Naive thymus-derived CD4-positive, alpha-beta T cell (primary cell): ENCODE measurements at regions not wholly inside any gene's neighbourhood (a gene's known extent, or its start where the extent isn't known, plus 50 kb on each side); places are given as distances from the start of the nearest gene placed in this dataset.

Experiments
- ATAC-seq: fragments of 150-1000 bp; cut with Tn5 transposase; 2 replicates; pipeline ENCODE4 v1.10.0; 2021; ENCODE audit warnings: mild to moderate bottlenecking, moderate library complexity
- CTCF ChIA-PET: fragments of 350-600 bp; sonication (Branson Sonifier 250); formaldehyde crosslinking; loops from one replicate; lab custom pipeline; 2021; ENCODE audit warnings: antibody characterized with exemption; lab: Charles Lee
- POLR2A ChIA-PET: fragments of 350-600 bp; sonication (Branson Sonifier 250); formaldehyde crosslinking; loops from one replicate; lab custom pipeline; 2021; ENCODE audit warnings: antibody characterized with exemption, inconsistent platforms; lab: Charles Lee
- DNase-seq, 9 donors: peaks; one replicate each; pipeline versions ENCODE4 v3.0.0 to v3.0.0-alpha.2; 2020 to 2022; ENCODE audit warnings: mixed read lengths in 1 of 9
- H3K27ac ChIP-seq: one replicate; pipeline ENCODE4 v1.7.0; 2013; ENCODE audit warnings: mild to moderate bottlenecking, low read depth, low read length, moderate library complexity
- H3K27me3 ChIP-seq, 2 donors: one replicate each; pipeline ENCODE4 v1.7.0; 2013; ENCODE audit warnings: low read length in 2 of 2, mild to moderate bottlenecking in 2 of 2, moderate library complexity in 2 of 2; ENCODE audit not compliant: control insufficient read depth in 2 of 2, insufficient read depth in 2 of 2
- H3K36me3 ChIP-seq, 3 experiments: 1 replicate in 2 of 3; 2 replicates in 1 of 3; pipeline ENCODE4 v1.7.0; 2013; ENCODE audit warnings: low read length in 3 of 3, mild to moderate bottlenecking in 3 of 3, moderate library complexity in 1 of 3; ENCODE audit not compliant: insufficient read depth in 3 of 3, control insufficient read depth in 2 of 3
- H3K4me1 ChIP-seq, 2 donors: one replicate each; pipeline ENCODE4 v1.7.0; 2013; ENCODE audit warnings: low read length in 2 of 2, mild to moderate bottlenecking in 2 of 2, moderate library complexity in 1 of 2; ENCODE audit not compliant: control insufficient read depth in 2 of 2, insufficient read depth in 2 of 2
- H3K4me3 ChIP-seq: 2 replicates; pipeline ENCODE4 v1.7.0; 2013; ENCODE audit warnings: mild to moderate bottlenecking, low read length
- H3K9me3 ChIP-seq, 3 experiments: 1 replicate in 2 of 3; 2 replicates in 1 of 3; pipeline ENCODE4 v1.7.0; 2013; ENCODE audit warnings: low read length in 3 of 3; ENCODE audit not compliant: control insufficient read depth in 2 of 3
- H3K27ac Mint-ChIP-seq, 9 donors: one replicate each; pipeline ENCODE4 v1.8.0; 2020 to 2022; ENCODE audit warnings: mixed read lengths in 9 of 9, mild to moderate bottlenecking in 8 of 9, moderate library complexity in 5 of 9, inconsistent platforms in 2 of 9
- H3K27me3 Mint-ChIP-seq, 5 donors: one replicate each; pipeline ENCODE4 v1.8.0; 2021 to 2022; ENCODE audit warnings: mixed read lengths in 5 of 5, mild to moderate bottlenecking in 1 of 5
- H3K36me3 Mint-ChIP-seq, 5 donors: one replicate each; pipeline ENCODE4 v1.8.0; 2020 to 2022; ENCODE audit warnings: mixed read lengths in 5 of 5, mild to moderate bottlenecking in 3 of 5, inconsistent platforms in 1 of 5
- H3K4me1 Mint-ChIP-seq, 7 donors: one replicate each; pipeline ENCODE4 v1.8.0; 2020 to 2022; ENCODE audit warnings: mixed read lengths in 7 of 7, mild to moderate bottlenecking in 3 of 7, inconsistent platforms in 1 of 7
- H3K4me3 Mint-ChIP-seq, 10 donors: one replicate each; pipeline ENCODE4 v1.8.0; 2020 to 2022; ENCODE audit warnings: mild to moderate bottlenecking in 10 of 10, mixed read lengths in 10 of 10, moderate library complexity in 6 of 10, inconsistent platforms in 2 of 10
- H3K9me3 Mint-ChIP-seq, 11 donors: one replicate each; pipeline ENCODE4 v1.8.0; 2020 to 2022; ENCODE audit warnings: mixed read lengths in 11 of 11, mild to moderate bottlenecking in 4 of 11, inconsistent platforms in 1 of 11, moderate library complexity in 1 of 11
- intact Hi-C, 2 donors: fragments of 100-400 bp; cut with micrococcal nuclease; formaldehyde crosslinking; loops; one replicate each; pipeline ENCODE4 v1.15.1; 2023

- CTCF ChIA-PET: no interaction called here
Observed at GRCh38 chrX:122046815-122047214, 999.4 kb downstream of the GLUD2 start.

DNA sequence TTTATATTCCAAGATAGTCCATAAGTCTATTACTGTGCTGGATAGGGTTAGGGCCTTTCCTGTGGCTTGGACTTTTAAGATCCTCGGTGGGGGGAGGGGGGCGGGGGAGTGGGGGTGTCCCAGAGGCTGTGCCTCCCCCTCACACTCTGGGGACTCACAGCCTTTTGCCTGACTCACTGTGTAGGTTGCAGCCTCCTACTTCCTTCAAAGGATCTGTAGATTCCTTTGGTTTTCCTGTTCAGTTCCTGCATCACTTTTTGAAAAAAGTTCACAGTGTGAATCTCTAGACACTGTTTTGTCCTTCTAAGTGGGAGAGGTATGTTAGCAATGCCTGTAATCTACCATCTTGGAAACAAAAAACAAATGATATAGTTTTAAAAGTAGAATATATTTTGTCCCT lies 999.9 kb downstream of the GLUD2 start:
- ATAC-seq (no peak), DNase-seq (no peak)
- Mint-ChIP-seq H3K4me3 (no peak overlapping the region), H3K4me1 (no peaks in the 10 kb centered on the region), H3K27me3 (no peaks in the 10 kb centered on the region), H3K36me3 (no peaks in the 10 kb centered on the region), H3K9me3 (peaks cover 0 to 7% (median 0%) of the 10 kb centered on the region in 11 donors), H3K27ac (no peak overlapping the region)
- POLR2A ChIA-PET: no interaction called here
- Histone ChIP-seq H3K9me3 (no peaks in the 10 kb centered on the region), H3K27ac (no peak overlapping the region), H3K27me3 (no peaks in the 10 kb centered on the region), H3K36me3 (no peaks in the 10 kb centered on the region), H3K4me1 (no peaks in the 10 kb centered on the region), H3K4me3 (no peak overlapping the region)
- intact Hi-C loops: no loop called here
- CTCF ChIA-PET: no interaction called here

More at GRCh38 chrX:122046815-122047214, 999.4 kb downstream of the GLUD2 start:
- ATAC-seq: no peak
- H3K27me3 ChIP-seq: no peaks in the 10 kb centered on the region
- no peaks in the 10 kb centered on the region for H3K36me3 Mint-ChIP-seq
- H3K36me3 ChIP-seq: no peaks in the 10 kb centered on the region
- H3K27ac Mint-ChIP-seq: no peak overlapping the region
- no peaks in the 10 kb centered on the region for H3K27me3 Mint-ChIP-seq
- intact Hi-C loops: no loop called here
- no peaks in the 10 kb centered on the region for H3K4me1 ChIP-seq
- DNase-seq: no peak
- peaks cover 0 to 7% (median 0%) of the 10 kb centered on the region in 11 donors for H3K9me3 Mint-ChIP-seq
- no peak overlapping the region for H3K4me3 Mint-ChIP-seq
- no peak overlapping the region for H3K27ac ChIP-seq
- POLR2A ChIA-PET: no interaction called here
- H3K4me3 ChIP-seq: no peak overlapping the region
- H3K9me3 ChIP-seq: no peaks in the 10 kb centered on the region
- no peaks in the 10 kb centered on the region for H3K4me1 Mint-ChIP-seq

DNA sequence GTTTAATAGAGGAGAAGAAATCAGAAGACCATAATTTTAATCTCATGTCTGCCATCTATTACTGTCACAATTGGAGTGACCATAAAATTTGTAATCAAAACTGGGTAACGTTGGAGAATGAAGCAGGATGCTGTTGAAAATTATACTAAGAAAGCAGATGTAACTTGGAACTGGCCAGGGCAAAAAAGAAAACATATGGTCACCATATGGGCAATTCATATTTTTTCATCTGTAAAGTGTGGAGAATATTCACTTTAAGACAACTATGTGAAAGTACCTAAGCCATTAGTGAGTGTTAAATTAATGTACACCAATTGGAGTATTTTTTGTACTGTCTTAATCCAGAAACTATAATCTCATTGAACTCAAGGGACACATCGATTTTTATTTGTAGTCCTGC lies 1008.0 kb downstream of the GLUD2 start:
- ChIA-PET CTCF (no interaction called here), POLR2A (no interaction called here)
- H3K36me3 Mint-ChIP-seq: no peaks in the 10 kb centered on the region
- Histone ChIP-seq H3K36me3 (no peaks in the 10 kb centered on the region), H3K4me1 (no peaks in the 10 kb centered on the region), H3K4me3 (no peak overlapping the region), H3K27me3 (no peaks in the 10 kb centered on the region), H3K9me3 (no peaks in the 10 kb centered on the region), H3K27ac (no peak overlapping the region)
- ATAC-seq (no peak), DNase-seq (no peak)
- no peaks in the 10 kb centered on the region for H3K4me1 Mint-ChIP-seq
- no peak overlapping the region for H3K4me3 Mint-ChIP-seq
- intact Hi-C loops: no loop called here
- no peak overlapping the region for H3K27ac Mint-ChIP-seq
- H3K9me3 Mint-ChIP-seq: no peaks in the 10 kb centered on the region
- H3K27me3 Mint-ChIP-seq: no peaks in the 10 kb centered on the region

DNA sequence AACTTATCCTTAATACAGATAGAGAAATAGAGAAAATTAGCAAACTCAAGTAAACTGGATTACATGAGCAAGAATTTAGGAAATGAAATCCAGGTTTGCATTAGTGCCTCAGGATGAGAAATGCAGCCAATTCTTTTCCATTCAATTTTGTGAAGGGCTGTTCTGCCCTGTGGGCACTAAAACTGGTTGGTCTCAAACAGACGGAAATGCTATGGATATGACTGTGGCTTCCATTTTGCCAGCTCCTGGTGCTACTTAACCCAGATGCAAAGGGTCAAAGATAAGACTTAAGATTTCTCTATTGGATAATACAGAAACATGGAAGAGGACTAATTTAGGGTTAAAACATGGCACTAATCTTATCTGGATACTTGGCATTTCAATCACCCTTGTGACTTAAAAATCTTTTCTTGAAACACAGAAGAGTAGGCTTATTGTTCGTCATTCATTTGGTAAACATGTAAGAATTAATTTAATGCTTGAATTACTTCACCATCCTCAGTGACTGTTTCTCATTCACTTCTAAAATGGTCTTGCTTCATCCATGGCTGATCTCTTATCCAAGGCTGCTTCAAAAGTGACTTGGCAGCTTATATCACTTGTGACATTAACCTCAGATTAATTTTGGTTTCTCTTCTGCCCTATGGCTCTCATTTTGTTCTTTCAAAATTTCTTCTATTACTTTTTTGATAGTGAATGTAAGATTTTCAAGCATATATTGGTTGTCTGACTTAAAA lies 1008.7 kb downstream of the GLUD2 start:
- Histone ChIP-seq H3K27ac (no peak overlapping the region), H3K27me3 (no peaks in the 10 kb centered on the region), H3K36me3 (no peaks in the 10 kb centered on the region), H3K4me1 (no peaks in the 10 kb centered on the region), H3K9me3 (no peaks in the 10 kb centered on the region), H3K4me3 (no peak overlapping the region)
- no peak for ATAC-seq
- Mint-ChIP-seq H3K27me3 (no peaks in the 10 kb centered on the region), H3K36me3 (no peaks in the 10 kb centered on the region), H3K4me1 (no peaks in the 10 kb centered on the region), H3K4me3 (no peak overlapping the region), H3K27ac (no peak overlapping the region), H3K9me3 (no peaks in the 10 kb centered on the region)
- DNase-seq: no peak
- ChIA-PET POLR2A (no interaction called here), CTCF (no interaction called here)
- intact Hi-C loops: no loop called here

GRCh38 chrX:122076241-122076640 lies 1028.8 kb downstream of the GLUD2 start:
- ATAC-seq (no peak), DNase-seq (no peak)
- intact Hi-C loops: no loop called here
- H3K36me3 Mint-ChIP-seq: no peaks in the 10 kb centered on the region
- no peaks in the 10 kb centered on the region for H3K4me1 Mint-ChIP-seq
- no peak overlapping the region for H3K27ac Mint-ChIP-seq
- H3K27me3 Mint-ChIP-seq: no peaks in the 10 kb centered on the region
- H3K9me3 Mint-ChIP-seq: peaks cover 0 to 7% (median 0%) of the 10 kb centered on the region in 11 donors
- ChIA-PET POLR2A (no interaction called here), CTCF (no interaction called here)
- H3K4me1 ChIP-seq: no peaks in the 10 kb centered on the region
- no peaks in the 10 kb centered on the region for H3K9me3 ChIP-seq
- no peaks in the 10 kb centered on the region for H3K36me3 ChIP-seq
- no peak overlapping the region for H3K27ac ChIP-seq
- H3K4me3 Mint-ChIP-seq: no peak overlapping the region
- H3K27me3 ChIP-seq: no peaks in the 10 kb centered on the region
- no peak overlapping the region for H3K4me3 ChIP-seq

- Mint-ChIP-seq H3K9me3 (peaks cover 0 to 7% (median 0%) of the 10 kb centered on the region in 11 donors), H3K36me3 (no peaks in the 10 kb centered on the region), H3K27me3 (no peaks in the 10 kb centered on the region), H3K4me3 (no peak overlapping the region), H3K27ac (no peak overlapping the region), H3K4me1 (no peaks in the 10 kb centered on the region)
- DNase-seq: no peak
- no peaks in the 10 kb centered on the region for H3K36me3 ChIP-seq
- no peaks in the 10 kb centered on the region for H3K9me3 ChIP-seq
- no peaks in the 10 kb centered on the region for H3K4me1 ChIP-seq
- POLR2A ChIA-PET: no interaction called here
- H3K27ac ChIP-seq: no peak overlapping the region
- no peaks in the 10 kb centered on the region for H3K27me3 ChIP-seq
- H3K4me3 ChIP-seq: no peak overlapping the region
- intact Hi-C loops: no loop called here
- no peak for ATAC-seq
- CTCF ChIA-PET: no interaction called here
Observed at GRCh38 chrX:122078079-122078478, 1030.7 kb downstream of the GLUD2 start.

- intact Hi-C loops: no loop called here
- Mint-ChIP-seq H3K27ac (no peak overlapping the region), H3K27me3 (no peaks in the 10 kb centered on the region), H3K4me1 (no peaks in the 10 kb centered on the region), H3K36me3 (no peaks in the 10 kb centered on the region), H3K9me3 (peaks cover 0 to 2% (median 0%) of the 10 kb centered on the region in 11 donors), H3K4me3 (no peak overlapping the region)
- Histone ChIP-seq H3K4me1 (no peaks in the 10 kb centered on the region), H3K27ac (no peak overlapping the region), H3K9me3 (no peaks in the 10 kb centered on the region), H3K4me3 (no peak overlapping the region), H3K27me3 (no peaks in the 10 kb centered on the region), H3K36me3 (no peaks in the 10 kb centered on the region)
- ChIA-PET CTCF (no interaction called here), POLR2A (no interaction called here)
- ATAC-seq (no peak), DNase-seq (no peak)
Observed at GRCh38 chrX:122087341-122087740, 1039.9 kb downstream of the GLUD2 start.
